GM12872 (cell line): ENCODE measurements at regions not wholly inside any gene's neighbourhood (a gene's known extent, or its start where the extent isn't known, plus 50 kb on each side); places are given as distances from the start of the nearest gene placed in this dataset.

Experiments used
- TF ChIP-seq, protein P1 (sequence below): IDR thresholded peaks from 3 replicates; pipeline ENCODE4 v1.5.1; 2011; ENCODE audit warnings: low read depth, mild to moderate bottlenecking, low read length, moderate library complexity; ENCODE audit not compliant: insufficient read depth

GRCh38 chr7:101701153-101701794 is 72.2 kb upstream of the MYL10 start:
- TF ChIP-seq, protein P1, sequence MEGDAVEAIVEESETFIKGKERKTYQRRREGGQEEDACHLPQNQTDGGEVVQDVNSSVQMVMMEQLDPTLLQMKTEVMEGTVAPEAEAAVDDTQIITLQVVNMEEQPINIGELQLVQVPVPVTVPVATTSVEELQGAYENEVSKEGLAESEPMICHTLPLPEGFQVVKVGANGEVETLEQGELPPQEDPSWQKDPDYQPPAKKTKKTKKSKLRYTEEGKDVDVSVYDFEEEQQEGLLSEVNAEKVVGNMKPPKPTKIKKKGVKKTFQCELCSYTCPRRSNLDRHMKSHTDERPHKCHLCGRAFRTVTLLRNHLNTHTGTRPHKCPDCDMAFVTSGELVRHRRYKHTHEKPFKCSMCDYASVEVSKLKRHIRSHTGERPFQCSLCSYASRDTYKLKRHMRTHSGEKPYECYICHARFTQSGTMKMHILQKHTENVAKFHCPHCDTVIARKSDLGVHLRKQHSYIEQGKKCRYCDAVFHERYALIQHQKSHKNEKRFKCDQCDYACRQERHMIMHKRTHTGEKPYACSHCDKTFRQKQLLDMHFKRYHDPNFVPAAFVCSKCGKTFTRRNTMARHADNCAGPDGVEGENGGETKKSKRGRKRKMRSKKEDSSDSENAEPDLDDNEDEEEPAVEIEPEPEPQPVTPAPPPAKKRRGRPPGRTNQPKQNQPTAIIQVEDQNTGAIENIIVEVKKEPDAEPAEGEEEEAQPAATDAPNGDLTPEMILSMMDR, result no peak

- TF ChIP-seq, protein P1, result no peak
These were observed 73.3 kb upstream of the MYL10 start for GRCh38 chr7:101702362-101702850.

DNA sequence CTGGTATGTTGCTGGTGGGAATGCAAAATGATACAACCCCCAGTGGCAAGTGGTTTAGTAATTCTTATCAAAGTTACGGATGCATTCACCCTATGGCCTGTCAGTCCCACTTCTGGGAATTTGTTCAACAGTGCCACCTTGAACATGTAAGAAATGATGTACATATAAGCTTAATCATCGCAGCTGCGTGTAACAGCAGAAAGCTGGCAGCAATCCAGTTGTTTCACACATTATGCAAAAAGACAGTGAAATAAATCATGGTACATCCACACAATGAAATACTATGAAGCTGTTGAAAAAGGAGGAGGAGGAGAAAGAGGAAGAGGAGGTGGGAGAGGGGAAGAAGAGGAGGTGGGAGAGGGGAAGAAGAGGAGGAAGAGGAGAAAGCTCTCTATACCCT is 76.2 kb upstream of the MYL10 start:
- TF ChIP-seq, protein P1, result no peak

DNA sequence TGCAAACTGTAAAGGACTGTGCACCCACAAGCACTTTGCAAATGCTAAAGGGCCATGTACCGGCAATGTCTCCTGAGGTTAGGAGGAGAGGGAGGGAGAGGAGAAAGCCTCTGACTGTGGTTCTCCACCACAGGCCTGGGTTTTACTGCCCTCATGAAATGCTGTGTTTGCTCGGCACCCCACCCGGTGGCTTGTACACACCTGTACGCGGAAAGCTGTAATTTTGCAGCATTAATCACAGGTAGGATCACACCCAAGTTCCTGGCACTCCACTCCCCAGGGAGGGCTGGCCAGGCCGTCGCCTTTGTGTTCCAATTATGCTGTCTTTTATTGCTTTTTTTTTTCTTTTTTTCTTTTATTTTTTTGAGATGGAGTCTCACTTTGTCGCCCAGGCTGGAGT is 78.5 kb upstream of the MYL10 start:
- TF ChIP-seq, protein P1, result no peak

GRCh38 chr7:101708223-101708622 is 79.1 kb upstream of the MYL10 start:
- TF ChIP-seq, protein P1, result no peak

DNA sequence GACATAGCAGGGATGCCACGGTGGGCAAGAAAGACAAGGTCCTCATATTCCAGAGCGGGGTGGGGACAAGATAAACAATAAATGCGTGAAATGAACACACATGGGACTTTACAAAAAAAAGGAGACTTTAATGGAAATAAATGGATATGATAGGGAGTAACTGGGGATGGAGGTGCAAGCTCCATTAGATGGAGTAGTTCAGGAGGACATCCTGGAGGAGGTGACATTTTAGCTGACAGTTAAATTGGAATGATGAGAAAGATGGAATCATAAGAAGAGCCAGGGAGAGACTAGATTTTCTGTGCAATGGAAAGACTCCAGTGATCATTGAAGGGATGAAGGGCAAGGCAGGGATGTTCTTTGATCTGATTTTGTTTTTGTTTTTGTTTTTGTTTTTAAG is 83.6 kb upstream of the MYL10 start:
- TF ChIP-seq, protein P1, result no peak

- TF ChIP-seq, protein P1, result no peak
These were observed 85.0 kb upstream of the MYL10 start for GRCh38 chr7:101714097-101714496.
